ENCODE measurements at regions not wholly inside any gene's neighbourhood (a gene's known extent, or its start where the extent isn't known, plus 50 kb on each side); places are given as distances from the start of the nearest gene placed in this dataset.

DNA sequence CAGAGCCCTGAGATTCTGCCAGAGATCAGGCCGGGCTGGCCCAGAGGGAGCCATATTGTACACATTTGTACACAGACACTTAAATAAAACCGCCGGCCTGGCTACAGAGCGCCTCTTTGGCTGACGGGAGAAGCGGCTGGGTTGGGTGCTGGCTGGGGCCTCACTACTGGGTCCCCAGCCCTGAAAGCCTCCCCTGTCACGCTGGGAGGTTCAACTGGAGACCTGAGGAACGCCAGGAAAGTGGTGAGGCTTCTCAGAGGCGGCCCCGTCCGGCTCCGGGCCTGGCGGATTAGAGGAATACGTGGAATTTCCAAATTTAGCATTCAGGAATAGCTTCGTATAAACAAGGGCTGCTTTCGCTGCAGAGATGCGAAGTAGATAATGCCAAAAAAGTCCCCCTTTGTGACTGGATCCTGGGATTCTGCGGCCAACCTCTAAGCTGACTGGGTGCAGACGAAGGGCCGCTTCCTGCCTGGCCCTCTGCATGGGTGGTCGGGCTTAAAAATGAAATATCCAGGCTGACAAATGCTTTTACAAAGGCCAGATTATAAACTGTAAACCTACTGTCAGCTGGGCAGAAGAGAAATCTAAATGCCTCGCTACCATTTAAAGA, 252.4 kb downstream of the IRF8 start:
- TF ChIP-seq, protein P1, sequence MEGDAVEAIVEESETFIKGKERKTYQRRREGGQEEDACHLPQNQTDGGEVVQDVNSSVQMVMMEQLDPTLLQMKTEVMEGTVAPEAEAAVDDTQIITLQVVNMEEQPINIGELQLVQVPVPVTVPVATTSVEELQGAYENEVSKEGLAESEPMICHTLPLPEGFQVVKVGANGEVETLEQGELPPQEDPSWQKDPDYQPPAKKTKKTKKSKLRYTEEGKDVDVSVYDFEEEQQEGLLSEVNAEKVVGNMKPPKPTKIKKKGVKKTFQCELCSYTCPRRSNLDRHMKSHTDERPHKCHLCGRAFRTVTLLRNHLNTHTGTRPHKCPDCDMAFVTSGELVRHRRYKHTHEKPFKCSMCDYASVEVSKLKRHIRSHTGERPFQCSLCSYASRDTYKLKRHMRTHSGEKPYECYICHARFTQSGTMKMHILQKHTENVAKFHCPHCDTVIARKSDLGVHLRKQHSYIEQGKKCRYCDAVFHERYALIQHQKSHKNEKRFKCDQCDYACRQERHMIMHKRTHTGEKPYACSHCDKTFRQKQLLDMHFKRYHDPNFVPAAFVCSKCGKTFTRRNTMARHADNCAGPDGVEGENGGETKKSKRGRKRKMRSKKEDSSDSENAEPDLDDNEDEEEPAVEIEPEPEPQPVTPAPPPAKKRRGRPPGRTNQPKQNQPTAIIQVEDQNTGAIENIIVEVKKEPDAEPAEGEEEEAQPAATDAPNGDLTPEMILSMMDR (IDR thresholded peaks at IDR 0.05) = no peak
- TF ChIP-seq POLR2A (IDR thresholded peaks at IDR 0.05) = no peak
- no peak for TF ChIP-seq POLR2AphosphoS5 (IDR thresholded peaks at IDR 0.05)
- no peak for TF ChIP-seq EP300 (IDR thresholded peaks at IDR 0.05)
